IMR-90 (cell line): ENCODE measurements at regions not wholly inside any gene's neighbourhood (a gene's known extent, or its start where the extent isn't known, plus 50 kb on each side); places are given as distances from the start of the nearest gene placed in this dataset.

ENCODE experiments used
- ATAC-seq: fragments of 200-7000 bp; cut with Tn5 transposase; 2 replicates; pipeline ENCODE4 v1.9.1; 2020; ENCODE audit warnings: low read depth, mild to moderate bottlenecking, moderate library complexity
- BruUV-seq: library from RNA; stranded (reverse); fragments of 400-500 nt; replicated peaks from 2 replicates; lab custom pipeline; 2021; lab: Mats Ljungman, UMichigan
- CTCF ChIA-PET: fragments of 300-600 bp; formaldehyde crosslinking; extraction: SDS; loops from one replicate; lab custom pipeline; 2021; ENCODE audit warnings: antibody characterized with exemption; lab: Yijun Ruan, JAX
- POLR2A ChIA-PET: fragments of 300-600 bp; sonication (Branson Sonifier 250); formaldehyde crosslinking; loops from one replicate; lab custom pipeline; 2022; ENCODE audit warnings: antibody characterized with exemption; ENCODE audit not compliant: unreplicated experiment; lab: Charles Lee
- DNase-seq: peaks from one replicate; pipeline ENCODE4 v3.0.0; 2013
- H2AFZ ChIP-seq: replicated peaks from 2 replicates; pipeline ENCODE3; 2013; ENCODE audit warnings: low read length, mild to moderate bottlenecking; ENCODE audit not compliant: poor library complexity
- H2AK5ac ChIP-seq: 2 replicates; pipeline ENCODE4 v1.6.1; 2013; ENCODE audit warnings: low read depth, low read length, inconsistent platforms
- H2AK9ac ChIP-seq: replicated peaks from 2 replicates; pipeline ENCODE3; 2013; ENCODE audit warnings: mild to moderate bottlenecking, low read depth, low read length, moderate library complexity; ENCODE audit not compliant: poor library complexity
- H2BK120ac ChIP-seq: 2 replicates; pipeline ENCODE4 v1.6.1; 2013; ENCODE audit warnings: low read depth, low read length, inconsistent platforms
- H2BK15ac ChIP-seq: 3 replicates; pipeline ENCODE4 v1.6.1; 2013; ENCODE audit warnings: low read depth, low read length, inconsistent platforms
- H2BK20ac ChIP-seq: 2 replicates; pipeline ENCODE4 v1.6.1; 2013; ENCODE audit warnings: low read depth, mild to moderate bottlenecking, inconsistent platforms, low read length, moderate library complexity
- H2BK5ac ChIP-seq: 2 replicates; pipeline ENCODE4 v1.6.1; 2013; ENCODE audit warnings: mild to moderate bottlenecking, low read depth, low read length, inconsistent platforms; ENCODE audit not compliant: poor library complexity, severe bottlenecking
- H3K14ac ChIP-seq: replicated peaks from 2 replicates; pipeline ENCODE4 v1.6.1; 2013; ENCODE audit warnings: low read depth, low read length, inconsistent platforms
- H3K18ac ChIP-seq: 2 replicates; pipeline ENCODE4 v1.6.1; 2013; ENCODE audit warnings: low read depth, low read length, control low read depth
- H3K23ac ChIP-seq: 2 replicates; pipeline ENCODE4 v1.6.1; 2013; ENCODE audit warnings: low read depth, low read length, inconsistent platforms
- H3K27ac ChIP-seq: 2 replicates; pipeline ENCODE4 v1.5.1; 2013; ENCODE audit warnings: mild to moderate bottlenecking, control low read depth, low read length; ENCODE audit not compliant: insufficient read depth
- H3K27me3 ChIP-seq: 2 replicates; pipeline ENCODE4 v1.6.1; 2013; ENCODE audit warnings: low read length; ENCODE audit not compliant: control insufficient read depth, insufficient read depth
- H3K36me3 ChIP-seq: 2 replicates; pipeline ENCODE4 v1.6.1; 2013; ENCODE audit warnings: low read length, mixed read lengths; ENCODE audit not compliant: control insufficient read depth, insufficient read depth
- H3K4ac ChIP-seq: 2 replicates; pipeline ENCODE4 v1.6.1; 2013; ENCODE audit warnings: low read depth, low read length, inconsistent platforms
- H3K4me1 ChIP-seq: 2 replicates; pipeline ENCODE4 v1.6.1; 2013; ENCODE audit warnings: low read length, mixed read lengths; ENCODE audit not compliant: control insufficient read depth, insufficient read depth
- H3K4me2 ChIP-seq: 2 replicates; pipeline ENCODE4 v1.6.1; 2013; ENCODE audit warnings: low read depth, mild to moderate bottlenecking, control low read depth, low read length, moderate library complexity
- H3K4me3 ChIP-seq: 2 replicates; pipeline ENCODE4 v1.5.1; 2013; ENCODE audit warnings: low read depth, mild to moderate bottlenecking, control low read depth, low read length, moderate library complexity; ENCODE audit not compliant: insufficient read depth
- H3K56ac ChIP-seq: 2 replicates; pipeline ENCODE4 v1.6.1; 2013; ENCODE audit warnings: low read length, inconsistent platforms; ENCODE audit not compliant: insufficient read depth; ENCODE audit errors: extremely low read depth
- H3K79me1 ChIP-seq, 2 experiments: 2 replicates each; pipeline ENCODE4 v1.6.1; 2013; ENCODE audit warnings: low read length in 2 of 2, inconsistent platforms in 1 of 2, low read depth in 1 of 2
- H3K9ac ChIP-seq: 2 replicates; pipeline ENCODE4 v1.6.1; 2013; ENCODE audit warnings: low read depth, low read length, control low read depth
- H3K9me1 ChIP-seq: 2 replicates; pipeline ENCODE4 v1.6.1; 2013; ENCODE audit warnings: low read length, inconsistent platforms; ENCODE audit not compliant: insufficient read depth
- H3K9me3 ChIP-seq: 2 replicates; pipeline ENCODE4 v1.6.1; 2013; ENCODE audit warnings: low read length; ENCODE audit not compliant: control insufficient read depth, insufficient read depth
- H4K20me1 ChIP-seq: 2 replicates; pipeline ENCODE4 v1.6.1; 2013; ENCODE audit warnings: low read length, inconsistent platforms; ENCODE audit not compliant: insufficient read depth
- H4K5ac ChIP-seq: 2 replicates; pipeline ENCODE4 v1.6.1; 2013; ENCODE audit warnings: mild to moderate bottlenecking, low read depth, low read length, control low read depth
- H4K8ac ChIP-seq, 2 experiments: 2 replicates each; pipeline ENCODE4 v1.6.1; 2013; ENCODE audit warnings: low read depth in 2 of 2, low read length in 2 of 2, control low read depth in 1 of 2, inconsistent platforms in 1 of 2
- H4K91ac ChIP-seq: 2 replicates; pipeline ENCODE4 v1.6.1; 2013; ENCODE audit warnings: low read depth, low read length, inconsistent platforms; ENCODE audit not compliant: insufficient read depth
- BHLHE40 ChIP-seq: fragments of 150-350 bp; IDR thresholded peaks from 2 replicates; pipeline ENCODE4 v1.6.1; 2016; ENCODE audit warnings: mild to moderate bottlenecking, low read depth, low read length
- CEBPB ChIP-seq: IDR thresholded peaks from 2 replicates; pipeline ENCODE4 v1.6.1; 2012; ENCODE audit warnings: low read depth, low read length, improper control_type of control experiment
- CHD1 ChIP-seq: IDR thresholded peaks from 2 replicates; pipeline ENCODE4 v1.6.1; 2012; ENCODE audit warnings: low read depth, low read length, improper control_type of control experiment
- CTCF ChIP-seq: conservative IDR thresholded peaks from 2 replicates; pipeline ENCODE4 v1.5.1; 2012; ENCODE audit warnings: mild to moderate bottlenecking, low read depth, low read length, improper control_type of control experiment
- FOS ChIP-seq: fragments of 150-350 bp; IDR thresholded peaks from 2 replicates; pipeline ENCODE4 v1.6.1; 2016; ENCODE audit warnings: low read depth, low read length
- MAFK ChIP-seq: IDR thresholded peaks from 2 replicates; pipeline ENCODE4 v1.6.1; 2012; ENCODE audit warnings: low read depth, low read length, improper control_type of control experiment
- MAZ ChIP-seq: IDR thresholded peaks from 2 replicates; pipeline ENCODE4 v1.6.1; 2012; ENCODE audit warnings: low read depth, mild to moderate bottlenecking, low read length, improper control_type of control experiment, moderate library complexity, borderline replicate concordance
- MXI1 ChIP-seq: IDR thresholded peaks from 2 replicates; pipeline ENCODE4 v1.6.1; 2012; ENCODE audit warnings: low read depth, mild to moderate bottlenecking, low read length, moderate library complexity, borderline replicate concordance
- NFE2L2 ChIP-seq: fragments of 150-350 bp; IDR thresholded peaks from 2 replicates; pipeline ENCODE4 v1.6.1; 2016; ENCODE audit warnings: low read depth, mild to moderate bottlenecking, low read length
- POLR2A ChIP-seq: IDR thresholded peaks from 2 replicates; pipeline ENCODE4 v1.6.1; 2012; ENCODE audit warnings: mild to moderate bottlenecking, low read depth, low read length
- RAD21 ChIP-seq: IDR thresholded peaks from 2 replicates; pipeline ENCODE4 v1.6.1; 2012; ENCODE audit warnings: low read length, improper control_type of control experiment
- RCOR1 ChIP-seq: IDR thresholded peaks from 2 replicates; pipeline ENCODE4 v1.6.1; 2012; ENCODE audit warnings: mild to moderate bottlenecking, low read length, improper control_type of control experiment; ENCODE audit not compliant: insufficient replicate concordance
- RFX5 ChIP-seq: IDR thresholded peaks from 2 replicates; pipeline ENCODE4 v1.8.0; 2012; ENCODE audit warnings: low read depth, mild to moderate bottlenecking, low read length, moderate library complexity
- SMC3 ChIP-seq: fragments of 150-350 bp; IDR thresholded peaks from 2 replicates; pipeline ENCODE4 v1.6.1; 2016; ENCODE audit warnings: low read depth, mild to moderate bottlenecking, antibody characterized with exemption, low read length, moderate library complexity
- WGBS, 2 experiments: methylation state at CpG; one replicate each; pipeline versions ENCODE4 v1.1.5 to v1.1.7; 2013; ENCODE audit warnings: missing lambda C conversion rate in 2 of 2; ENCODE audit not compliant: insufficient read length in 1 of 2; ENCODE audit errors: extremely low coverage in 2 of 2; 5-methylcytosine and 5-hydroxymethylcytosine counted together
- dilution Hi-C: fragments of 300-500 bp; cut with HindIII; formaldehyde crosslinking; loops from one replicate; pipeline ENCODE4 v1.14.3; 2018; ENCODE audit warnings: low sequenced_read_pairs; ENCODE audit not compliant: unreplicated experiment
- in situ Hi-C: fragments of 300-500 bp; cut with MboI; formaldehyde crosslinking; loops from 3 replicates; pipeline ENCODE4 v1.14.3; 2019; ENCODE audit warnings: low sequenced_read_pairs, inconsistent platforms, mixed read lengths
- intact Hi-C: fragments of 100-400 bp; cut with micrococcal nuclease; formaldehyde crosslinking; loops from 2 replicates; pipeline ENCODE4 v1.10.0; 2022
- TF ChIP-seq, protein P1 (sequence below): fragments of 150-350 bp; IDR thresholded peaks from 2 replicates; pipeline ENCODE4 v1.6.1; 2016; ENCODE audit warnings: low read depth, mild to moderate bottlenecking, low read length, moderate library complexity, borderline replicate concordance
- TF ChIP-seq, protein P2 (sequence below): fragments of 150-350 bp; IDR thresholded peaks from 2 replicates; pipeline ENCODE4 v1.6.1; 2017; ENCODE audit warnings: mild to moderate bottlenecking, antibody characterized with exemption, low read length, low read depth

DNA sequence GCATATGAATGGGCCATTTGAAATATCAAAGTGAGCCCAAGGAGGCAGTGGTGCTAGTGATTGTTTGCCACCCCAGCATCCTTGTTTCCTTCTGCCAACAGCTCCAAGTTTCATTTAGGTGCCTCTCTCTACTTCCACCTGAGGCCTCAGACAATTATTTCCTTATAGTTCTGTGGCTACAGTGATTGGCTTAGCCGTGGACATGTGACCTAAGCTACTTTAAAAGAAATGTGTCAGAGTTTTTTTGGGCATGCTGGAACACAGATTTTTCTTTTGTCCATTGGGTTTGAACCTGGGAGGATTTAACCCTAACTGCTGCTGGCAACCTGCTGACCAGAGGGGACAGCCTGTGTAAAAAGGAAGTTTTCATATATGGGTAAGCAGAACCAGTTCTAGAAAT is 319.4 kb downstream of the CD109 start:
- Histone ChIP-seq H4K8ac (no peak overlapping the region), H3K4me3 (no peak overlapping the region), H3K4ac (no peak overlapping the region), H4K5ac (no peak overlapping the region), H4K91ac (no peak overlapping the region), H3K36me3 (no peaks in the 10 kb centered on the region), H3K9ac (no peak overlapping the region), H2AFZ (no peak overlapping the region), H3K27me3 (no peaks in the 10 kb centered on the region), H3K23ac (no peak overlapping the region), H2AK9ac (no peak overlapping the region), H3K4me1 (peaks cover 2% of the 10 kb centered on the region; the same call in 1 of the 2 replicates), H3K4me2 (no peak overlapping the region), H3K56ac (no peak overlapping the region), H3K9me3 (no peaks in the 10 kb centered on the region; the same call in 1 of the 2 replicates), H3K18ac (no peak overlapping the region), H2BK120ac (no peak overlapping the region), H4K20me1 (no peaks in the 10 kb centered on the region), H3K14ac (no peak overlapping the region), H2BK5ac (no peak overlapping the region), H3K9me1 (no peaks in the 10 kb centered on the region), H2BK15ac (no peak overlapping the region), H2BK20ac (no peak overlapping the region), H2AK5ac (no peak overlapping the region), H3K79me1 (no peaks in the 10 kb centered on the region), H3K27ac (no peak overlapping the region)
- no peak for ATAC-seq
- WGBS, 2 experiments = no CpG with 5 or more reads among the region's 1 CpG
- ChIA-PET POLR2A (no interaction called here), CTCF (interaction anchor here (0.5 kb wide), 1 partner anchor 627 kb away, joined by 3 read pairs; no protein-coding TSS in a partner anchor)
- BruUV-seq = no TSS peak
- TF ChIP-seq FOS (no peak), CHD1 (no peak), POLR2A (no peak), CTCF (no peak), MXI1 (no peak), NFE2L2 (no peak), CEBPB (no peak), RFX5 (no peak), SMC3 (no peak), BHLHE40 (no peak), MAZ (no peak), MAFK (no peak), RCOR1 (no peak), RAD21 (no peak)
- TF ChIP-seq, protein P1, sequence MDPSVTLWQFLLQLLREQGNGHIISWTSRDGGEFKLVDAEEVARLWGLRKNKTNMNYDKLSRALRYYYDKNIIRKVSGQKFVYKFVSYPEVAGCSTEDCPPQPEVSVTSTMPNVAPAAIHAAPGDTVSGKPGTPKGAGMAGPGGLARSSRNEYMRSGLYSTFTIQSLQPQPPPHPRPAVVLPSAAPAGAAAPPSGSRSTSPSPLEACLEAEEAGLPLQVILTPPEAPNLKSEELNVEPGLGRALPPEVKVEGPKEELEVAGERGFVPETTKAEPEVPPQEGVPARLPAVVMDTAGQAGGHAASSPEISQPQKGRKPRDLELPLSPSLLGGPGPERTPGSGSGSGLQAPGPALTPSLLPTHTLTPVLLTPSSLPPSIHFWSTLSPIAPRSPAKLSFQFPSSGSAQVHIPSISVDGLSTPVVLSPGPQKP = no peak
- TF ChIP-seq, protein P2, sequence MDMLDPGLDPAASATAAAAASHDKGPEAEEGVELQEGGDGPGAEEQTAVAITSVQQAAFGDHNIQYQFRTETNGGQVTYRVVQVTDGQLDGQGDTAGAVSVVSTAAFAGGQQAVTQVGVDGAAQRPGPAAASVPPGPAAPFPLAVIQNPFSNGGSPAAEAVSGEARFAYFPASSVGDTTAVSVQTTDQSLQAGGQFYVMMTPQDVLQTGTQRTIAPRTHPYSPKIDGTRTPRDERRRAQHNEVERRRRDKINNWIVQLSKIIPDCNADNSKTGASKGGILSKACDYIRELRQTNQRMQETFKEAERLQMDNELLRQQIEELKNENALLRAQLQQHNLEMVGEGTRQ = no peak
- in situ Hi-C loops = no loop called here
- dilution Hi-C loops = no loop called here
- intact Hi-C loops = no loop called here
- no peak for DNase-seq
